IPS-NIHi7 (cell line): ENCODE measurements at regions not wholly inside any gene's neighbourhood (a gene's known extent, or its start where the extent isn't known, plus 50 kb on each side); places are given as distances from the start of the nearest gene placed in this dataset.
"Not testable (repeated sequence)": the region's sequence is repeated elsewhere in the genome, so short reads cannot be mapped to it uniquely, and the experiment has no call there.

ENCODE experiments used
- DNase-seq: peaks from one replicate; pipeline ENCODE4 v3.0.0; 2012; ENCODE audit warnings: mixed read lengths; ENCODE audit errors: extremely low spot score

DNA sequence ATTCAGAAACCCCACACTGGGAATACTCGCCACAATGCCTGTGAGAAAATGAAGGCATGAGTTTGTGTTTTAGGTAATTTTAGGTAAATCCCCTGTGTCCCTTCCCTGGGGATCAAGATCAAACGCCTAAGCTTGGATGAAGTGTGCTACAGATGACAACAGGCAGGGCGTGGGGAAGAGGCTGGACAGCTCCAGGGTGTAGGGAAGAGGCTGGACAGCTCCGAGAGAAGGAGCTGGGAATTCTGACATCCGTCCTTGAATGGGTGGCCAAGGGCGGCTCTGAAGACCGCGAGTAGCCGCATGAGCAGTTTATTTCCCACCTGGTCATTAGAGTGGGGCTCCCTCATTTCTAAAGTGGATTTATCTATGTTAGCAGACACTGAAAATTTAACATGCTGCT, 109.7 kb downstream of the RAMP3 start:
- DNase-seq, result peak; percentile 67

DNA sequence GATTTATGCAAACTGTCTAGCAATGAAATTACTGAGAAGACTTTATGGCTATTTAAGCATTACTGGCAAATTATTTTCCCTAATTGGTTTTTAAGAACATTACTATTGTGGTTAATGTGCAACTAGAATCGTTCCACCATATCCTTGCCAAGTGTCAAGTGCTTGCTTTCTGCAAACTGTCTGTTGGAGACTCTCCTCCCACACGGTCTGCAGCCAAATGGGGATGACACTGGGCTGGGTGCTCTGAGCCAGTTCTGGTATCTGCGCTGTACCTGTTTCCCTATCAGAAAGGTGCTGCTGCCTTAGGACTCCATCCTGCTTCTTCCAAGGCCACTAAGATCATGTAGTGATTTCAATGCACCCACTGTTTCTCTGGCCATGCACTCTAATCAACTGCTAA, 110.4 kb downstream of the RAMP3 start:
- no peak for DNase-seq

DNA sequence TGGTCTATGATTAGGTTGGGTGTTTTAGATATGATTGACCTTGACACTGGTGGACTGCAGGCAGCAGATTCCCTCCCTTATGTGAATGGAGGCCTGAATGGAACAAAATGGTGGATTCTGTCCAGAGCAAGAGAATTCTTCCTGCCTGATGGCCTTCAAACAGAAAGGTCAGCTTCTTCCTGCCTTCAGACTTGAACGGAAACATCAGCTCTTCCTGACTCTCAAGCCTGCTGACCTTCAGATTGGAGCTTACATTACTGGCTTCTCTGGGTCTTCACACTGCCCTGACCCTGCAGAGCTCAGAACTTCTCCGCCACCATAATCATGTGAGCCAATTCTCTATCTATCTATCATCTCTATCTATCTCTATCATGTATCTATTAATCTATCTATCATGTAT, 111.6 kb downstream of the RAMP3 start:
- no peak for DNase-seq

GRCh38 chr7:45278763-45279398, 121.3 kb downstream of the RAMP3 start:
- DNase-seq, result no peak

DNA sequence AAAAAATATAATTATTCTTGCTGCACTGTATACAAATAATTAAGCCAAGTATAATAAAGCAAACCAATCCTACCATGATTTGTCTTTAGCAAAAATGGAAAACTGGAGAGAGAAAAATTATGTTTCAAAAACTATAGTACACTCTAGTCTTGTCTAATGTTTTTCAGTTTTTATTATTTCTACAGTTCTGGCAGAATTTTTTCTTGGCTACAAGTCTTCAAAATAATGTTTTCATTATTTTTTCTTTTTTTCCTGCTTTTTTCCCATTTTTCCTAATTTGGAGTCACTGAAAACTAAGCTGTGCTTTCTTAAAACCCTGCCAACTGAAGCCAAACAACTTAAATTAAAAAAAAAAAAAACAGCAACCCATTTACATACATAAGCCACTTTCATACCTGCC, 132.0 kb downstream of the RAMP3 start:
- not testable (repeated sequence) for DNase-seq

DNA sequence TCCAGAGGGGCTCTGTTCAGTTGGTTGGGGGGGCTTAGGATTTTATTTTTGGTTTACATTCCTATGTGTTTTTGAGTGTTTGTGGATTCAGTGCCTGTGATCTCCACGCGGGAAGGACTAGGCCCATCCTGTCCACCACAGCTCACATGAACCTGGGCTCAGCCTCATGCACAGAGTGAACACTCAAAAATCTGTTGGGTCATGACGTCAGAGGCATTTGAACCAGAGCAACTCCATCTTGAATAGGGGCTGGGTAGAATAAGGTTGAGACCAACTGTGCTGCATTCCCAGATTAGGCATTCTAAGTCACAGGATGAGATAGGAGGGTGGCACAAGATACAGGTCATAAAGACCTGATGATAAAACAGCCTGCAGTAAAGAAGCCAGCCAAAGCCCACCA, 133.3 kb downstream of the RAMP3 start:
- DNase-seq, result no peak

- no peak for DNase-seq
Observed at GRCh38 chr7:45292481-45292880, 134.9 kb downstream of the RAMP3 start.

DNA sequence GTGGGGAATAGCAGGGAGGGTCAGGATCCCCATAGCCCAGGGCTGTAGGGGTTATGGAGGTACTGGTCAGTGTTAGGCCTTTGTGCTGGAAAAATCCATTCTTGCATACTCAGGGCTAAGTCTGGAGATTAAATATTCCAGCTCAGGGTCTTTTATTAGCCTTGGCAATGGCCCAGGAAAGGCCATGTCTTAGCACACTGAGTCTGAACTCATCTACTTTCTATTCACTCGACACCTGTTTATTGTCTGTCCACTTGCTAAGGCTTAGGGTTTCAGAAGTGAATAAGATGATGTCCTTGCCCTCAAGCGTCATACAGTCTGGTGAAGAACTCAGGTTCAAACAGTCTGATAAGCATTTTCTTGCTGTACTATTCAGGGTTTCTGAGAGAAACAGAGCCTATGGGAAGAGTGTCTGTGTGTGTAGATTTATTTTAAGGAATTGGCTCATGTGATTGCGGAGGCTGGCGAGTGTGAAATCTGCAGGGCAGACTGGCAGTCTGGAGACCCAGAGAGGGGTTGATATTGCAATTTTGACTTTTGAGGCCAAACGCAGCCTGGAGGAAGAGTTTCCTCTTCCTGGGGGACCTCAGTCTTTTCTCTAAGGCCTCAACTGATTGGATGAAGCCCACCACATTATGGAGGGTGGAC, 135.8 kb downstream of the RAMP3 start:
- DNase-seq, result no peak

DNA sequence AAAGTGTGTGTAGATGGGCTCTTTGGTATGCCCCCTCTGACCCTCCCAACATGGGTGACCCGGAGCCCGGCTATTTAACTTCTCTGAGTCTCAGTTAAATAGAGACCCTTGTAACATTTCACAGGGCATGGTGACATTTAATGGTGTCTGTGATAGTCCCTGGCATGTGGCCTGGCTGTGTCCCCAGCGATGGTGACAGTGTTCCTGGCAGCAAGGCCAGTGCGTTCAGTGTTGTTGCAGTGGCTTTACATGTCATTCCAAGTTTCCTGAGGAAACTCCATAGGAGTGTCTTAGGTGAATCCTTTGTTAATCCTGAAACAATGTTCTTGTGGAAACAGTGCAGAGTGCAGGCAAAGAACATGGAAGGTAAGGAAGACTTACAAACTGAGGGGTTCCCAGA, 137.0 kb downstream of the RAMP3 start:
- no peak for DNase-seq

DNA sequence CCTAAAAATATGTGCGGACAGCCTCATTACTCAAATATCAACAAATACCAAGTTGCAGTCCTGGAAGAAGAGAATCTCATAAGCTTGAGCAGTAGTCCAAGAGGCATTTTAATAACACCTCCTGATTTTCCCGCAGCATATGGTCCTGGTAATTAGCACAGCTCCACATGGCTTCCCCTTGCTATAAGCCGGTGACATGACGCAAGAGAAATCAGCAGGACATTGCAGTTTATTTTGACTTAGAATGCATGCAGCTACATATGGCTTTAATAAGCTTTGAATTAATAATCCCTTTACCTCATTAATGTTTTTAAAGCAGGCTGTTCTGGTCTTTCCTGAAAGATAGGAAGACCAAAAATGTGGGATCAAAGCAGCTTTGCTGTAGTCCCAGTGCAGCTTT, 137.6 kb downstream of the RAMP3 start:
- no peak for DNase-seq

DNA sequence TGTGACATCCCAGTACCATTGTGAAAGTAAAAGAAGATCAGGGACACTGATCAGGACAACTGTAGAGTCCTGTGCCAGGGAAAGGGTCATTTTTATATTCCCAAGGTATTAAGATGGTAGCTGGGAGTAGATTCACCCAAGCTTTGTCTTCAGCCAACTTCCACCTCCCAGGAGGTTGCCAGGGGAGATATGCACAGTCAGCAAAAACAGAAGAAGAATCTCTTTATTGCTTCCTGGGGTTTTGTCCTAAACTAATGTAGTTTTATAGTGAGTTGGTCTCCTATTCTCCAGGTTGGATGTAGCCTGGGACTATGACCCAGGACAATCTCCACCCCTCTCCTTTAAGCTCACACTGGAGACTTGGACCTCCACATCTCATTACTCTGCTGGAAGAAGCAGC, 139.2 kb downstream of the RAMP3 start:
- no peak for DNase-seq

GRCh38 chr7:45306752-45307305, 149.2 kb downstream of the RAMP3 start:
- no peak for DNase-seq

DNA sequence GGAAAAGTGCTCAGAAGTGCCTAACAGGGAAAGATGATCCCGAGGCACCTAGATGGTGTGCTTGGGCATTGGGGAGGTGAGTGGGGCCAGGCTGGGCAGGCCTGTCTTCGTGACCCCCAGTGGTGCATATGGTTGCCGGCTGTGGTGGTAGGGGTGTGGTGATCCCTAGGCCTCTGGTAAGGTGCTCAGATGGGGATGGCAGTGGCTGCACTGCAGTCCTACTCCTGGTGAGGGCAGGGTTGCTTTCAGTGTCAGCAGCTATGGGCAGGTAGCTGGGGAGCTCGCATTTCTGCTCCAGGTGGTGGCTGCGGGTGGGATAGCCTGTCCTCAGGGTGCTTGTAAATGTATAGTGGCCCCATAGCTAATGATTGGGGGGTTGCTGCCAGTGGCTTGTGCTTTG, 154.0 kb downstream of the RAMP3 start:
- DNase-seq, result no peak

GRCh38 chr7:45315512-45315911, 157.9 kb downstream of the RAMP3 start:
- not testable (repeated sequence) for DNase-seq

GRCh38 chr7:45324683-45325237, 167.2 kb downstream of the RAMP3 start:
- DNase-seq, result no peak

DNA sequence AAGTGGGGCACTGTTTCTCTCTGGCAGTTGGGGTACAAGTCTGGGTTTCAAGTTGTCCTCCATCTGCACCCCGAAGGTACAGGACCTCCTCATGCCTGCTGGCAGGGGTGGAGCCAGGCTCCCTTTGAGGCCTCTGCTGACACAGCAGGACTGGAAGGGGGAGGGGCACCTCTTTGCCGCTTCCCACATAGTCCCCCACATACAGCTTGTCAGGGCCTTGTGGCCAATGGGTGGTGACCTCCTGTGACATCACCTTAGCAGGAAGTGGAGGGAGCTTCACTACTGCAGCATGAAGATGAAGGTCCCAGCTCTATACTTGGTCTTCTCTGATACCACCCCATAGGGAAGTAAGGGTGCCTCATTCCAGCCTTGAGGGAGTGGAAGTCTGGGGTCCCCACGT, 167.8 kb downstream of the RAMP3 start:
- DNase-seq, result no peak

DNA sequence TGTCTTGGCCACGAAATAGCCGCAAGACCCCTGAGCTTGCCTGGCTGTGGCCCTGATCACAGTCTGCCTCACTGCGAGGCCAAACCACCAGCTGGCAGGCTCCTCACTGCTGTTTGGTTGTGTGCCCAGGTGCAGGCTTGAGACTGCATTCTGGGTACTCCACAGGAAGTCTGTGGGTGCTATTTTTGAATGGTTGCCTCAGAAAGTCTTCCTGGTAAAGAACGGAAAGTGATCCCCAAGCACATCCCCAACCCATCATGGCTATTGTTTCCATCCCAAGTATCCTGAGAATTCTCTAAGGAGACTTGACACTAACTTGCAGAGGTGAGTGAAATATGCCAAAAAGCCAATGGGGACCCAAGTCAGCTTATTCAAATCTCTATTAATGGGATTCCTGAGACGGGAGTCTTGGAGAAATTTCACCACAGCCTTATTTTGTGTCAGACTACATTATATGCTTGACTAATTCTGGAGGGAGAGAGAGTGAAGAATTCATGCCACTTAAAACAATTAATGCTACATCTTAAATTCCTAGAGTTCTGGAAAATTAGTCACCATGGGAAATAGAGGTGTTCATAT, 170.9 kb downstream of the RAMP3 start:
- DNase-seq, result no peak

DNA sequence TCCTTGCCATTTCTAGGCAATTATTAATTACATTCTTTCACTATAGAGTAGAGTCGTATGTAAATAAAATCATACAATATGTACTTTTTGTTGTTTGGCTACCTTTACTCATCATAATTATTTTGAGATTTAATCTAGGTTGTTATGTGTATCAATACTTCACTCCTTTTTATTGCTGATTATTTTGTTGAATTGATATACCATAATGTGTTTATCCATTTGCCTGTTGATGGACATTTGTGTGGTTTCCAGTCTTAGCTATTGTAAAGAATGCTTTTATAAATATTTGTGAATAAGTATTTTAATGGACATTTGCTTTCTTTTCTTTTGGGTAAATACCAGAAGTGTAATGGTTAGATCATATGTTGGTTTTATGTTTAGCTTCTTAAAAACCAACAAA, 174.0 kb downstream of the RAMP3 start:
- no peak for DNase-seq

DNA sequence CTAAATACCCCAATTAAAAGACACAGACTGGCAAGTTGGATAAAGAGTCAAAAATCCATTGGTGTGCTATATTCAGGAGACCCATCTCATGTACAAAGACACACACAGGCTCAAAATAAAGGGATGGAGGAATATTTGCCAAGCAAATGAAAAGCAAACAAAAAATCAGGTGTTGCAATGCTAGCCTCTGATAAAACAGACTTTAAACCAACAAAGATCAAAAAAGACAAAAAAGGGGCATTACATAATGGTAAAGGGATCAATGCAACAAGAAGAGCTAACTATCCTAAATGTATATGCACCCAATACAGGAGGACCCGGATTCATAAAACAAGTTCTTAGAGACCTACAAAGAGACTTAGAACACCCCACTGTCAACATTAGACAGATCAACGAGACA, 177.4 kb downstream of the RAMP3 start:
- not testable (repeated sequence) for DNase-seq

DNA sequence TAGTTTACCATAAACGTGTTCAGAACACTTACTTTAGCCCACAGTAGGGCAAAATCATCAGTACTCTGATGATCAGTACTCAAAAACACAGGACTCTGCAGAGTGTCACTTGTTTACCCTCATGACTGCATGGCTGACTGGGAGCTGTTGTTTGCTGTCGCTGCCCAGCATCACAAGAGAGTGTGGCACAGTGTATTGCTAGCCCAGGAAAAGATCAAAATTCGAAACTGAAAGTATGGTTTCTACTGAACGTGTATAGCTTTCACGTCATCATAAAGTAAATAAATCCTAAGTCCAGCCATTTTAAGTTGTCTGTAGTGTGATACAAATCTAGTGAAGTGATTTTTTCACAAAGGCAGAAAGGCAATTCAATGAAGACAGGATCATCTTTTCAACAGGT, 184.6 kb downstream of the RAMP3 start:
- no peak for DNase-seq

DNA sequence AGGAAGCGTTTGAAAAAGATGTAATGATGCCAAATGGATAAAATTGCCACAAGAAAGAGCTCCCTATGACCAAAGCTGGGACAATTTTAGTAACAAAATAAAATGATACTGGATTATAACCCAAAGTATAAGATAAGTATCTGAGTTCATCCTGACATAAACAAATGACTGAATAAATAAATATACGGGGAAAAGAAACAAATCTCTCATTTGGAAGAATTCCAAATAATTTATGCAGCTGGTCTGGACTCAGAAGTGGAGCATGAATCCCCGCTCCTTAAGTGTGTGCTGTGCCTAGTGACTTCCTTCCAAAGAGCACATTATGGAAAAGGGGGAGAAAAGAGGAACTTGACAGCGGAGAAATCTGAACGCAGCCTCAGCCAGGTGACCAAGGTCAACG, 186.2 kb downstream of the RAMP3 start:
- no peak for DNase-seq

DNA sequence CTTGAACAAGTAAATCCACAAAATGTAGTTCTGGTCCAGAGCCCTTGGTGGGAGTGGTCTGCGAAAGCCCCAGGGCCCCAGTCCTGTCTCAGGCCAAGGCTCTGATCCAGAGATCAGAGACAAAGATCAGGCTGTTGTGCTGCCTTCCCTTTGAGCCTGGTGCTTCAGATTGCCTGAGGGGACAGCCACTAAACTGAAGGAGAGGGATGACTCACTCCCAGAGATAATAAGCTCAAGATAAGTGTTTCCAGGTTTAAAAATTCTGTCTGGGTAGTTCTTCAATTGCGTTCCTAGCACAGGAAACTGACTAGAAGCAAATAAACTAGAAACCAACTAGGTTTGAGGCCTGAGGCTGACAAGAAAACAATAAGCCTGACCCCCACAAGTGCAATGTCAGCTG, 190.2 kb downstream of the RAMP3 start:
- peak; percentile 68 for DNase-seq

DNA sequence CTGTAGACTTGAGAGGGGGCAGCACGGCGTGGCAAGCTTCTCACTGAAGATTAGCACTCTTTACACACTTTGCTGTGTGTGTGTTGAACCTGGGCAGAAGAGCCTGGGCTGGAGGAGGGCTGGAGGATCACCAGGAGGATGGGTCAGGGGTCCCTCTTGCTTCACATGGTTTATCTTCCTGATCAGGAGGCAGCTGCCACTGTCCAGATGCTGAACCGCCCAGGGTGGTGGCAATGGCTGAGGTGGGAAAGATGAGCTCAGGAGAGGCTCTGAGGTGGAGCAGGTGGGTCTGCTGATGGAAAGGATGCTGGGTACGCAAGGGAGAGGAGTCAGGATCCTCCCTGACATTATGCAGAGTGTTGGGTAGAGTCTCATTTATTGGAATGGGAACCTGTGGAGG, 191.5 kb downstream of the RAMP3 start:
- no peak for DNase-seq
